T47D (cell line): ENCODE measurements at regions not wholly inside any gene's neighbourhood (a gene's known extent, or its start where the extent isn't known, plus 50 kb on each side); places are given as distances from the start of the nearest gene placed in this dataset.
"Not testable (repeated sequence)": the region's sequence is repeated elsewhere in the genome, so short reads cannot be mapped to it uniquely, and the experiment has no call there.

Source experiments
- DNase-seq, 2 experiments: peaks; one replicate each; pipeline versions ENCODE4 v3.0.0 to v3.0.0-alpha.2; 2011 to 2012; ENCODE audit warnings: low read depth in 1 of 2, low spot score in 1 of 2
- JUND ChIP-seq: IDR thresholded peaks from 2 replicates; pipeline ENCODE4 v1.6.1; 2012; ENCODE audit warnings: low read depth
- in situ Hi-C: cut with HindIII; loops from 2 replicates; pipeline ENCODE4 v1.10.0; 2016; ENCODE audit warnings: low sequenced_read_pairs, low pct_unique_long_range_greater_than_20kb

DNA sequence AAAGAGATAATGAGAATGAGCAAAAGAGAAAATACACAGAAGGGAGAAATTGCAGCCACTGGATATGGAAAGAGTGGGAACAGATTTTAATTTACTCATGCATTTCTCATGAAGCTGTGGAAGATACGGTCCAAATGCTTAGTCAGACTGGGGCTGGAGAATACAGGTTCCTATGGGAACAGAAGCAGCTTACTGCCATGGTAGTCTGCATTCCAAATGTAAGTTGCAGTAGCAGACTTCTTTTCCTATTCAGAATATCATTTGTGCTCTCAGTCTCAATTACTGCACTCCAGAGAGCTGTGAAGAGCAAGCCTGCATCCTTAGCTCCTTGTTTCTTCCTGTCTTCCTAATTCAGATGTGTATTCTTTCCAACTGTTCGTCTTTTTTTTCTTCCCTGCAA, 190.8 kb upstream of the TMEM196 start:
- DNase-seq = no peak
- TF ChIP-seq JUND = no peak
- in situ Hi-C loops = no loop called here

DNA sequence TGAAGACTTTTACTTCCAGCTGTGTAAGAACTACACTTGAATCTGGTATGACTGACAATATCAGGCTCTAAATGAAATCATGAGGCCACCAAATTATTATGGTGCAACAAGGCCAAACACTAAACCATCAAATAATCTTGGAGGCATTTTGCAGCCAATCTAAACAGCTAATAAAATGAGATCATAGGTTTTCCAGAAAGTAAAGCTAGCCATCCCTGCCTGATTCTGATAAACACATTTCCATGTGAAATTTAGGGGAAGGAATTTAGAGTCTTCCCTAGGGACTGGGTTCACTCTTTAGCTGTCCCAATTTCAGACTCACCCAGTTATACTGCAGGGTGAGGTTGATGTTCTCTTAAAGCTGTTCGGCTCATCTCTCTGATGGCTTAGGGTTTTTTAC, 190.3 kb upstream of the TMEM196 start:
- DNase-seq = no peak
- in situ Hi-C loops = no loop called here
- no peak for TF ChIP-seq JUND

DNA sequence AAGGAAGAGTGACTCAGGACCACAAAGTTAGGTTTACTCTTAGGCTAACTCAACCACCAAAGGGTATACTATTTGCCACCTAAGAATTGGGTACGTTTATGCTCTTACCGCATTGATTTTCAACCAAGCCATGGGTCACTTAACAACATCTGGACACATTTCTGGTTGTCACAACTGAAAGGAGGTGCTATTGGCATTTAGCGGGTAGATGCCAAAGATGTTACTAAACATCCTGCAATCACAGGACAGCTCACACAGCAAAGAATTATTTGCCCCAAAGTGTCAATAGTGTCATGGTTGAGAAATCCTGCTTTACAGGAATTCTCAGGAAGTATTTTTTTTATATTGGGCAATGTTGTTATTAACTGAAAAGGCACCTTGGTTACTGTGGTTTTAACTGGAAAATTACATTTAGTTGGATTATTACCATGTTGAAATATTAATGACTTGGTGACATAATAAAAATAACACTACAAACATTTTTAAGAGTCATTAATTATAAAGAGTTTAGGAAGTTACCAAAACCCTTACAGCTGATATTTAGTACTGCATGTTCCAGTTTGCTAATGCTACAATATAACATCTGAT, 185.0 kb upstream of the TMEM196 start:
- TF ChIP-seq JUND = no peak
- DNase-seq = peak in 1 of 2 experiments; percentile 26
- in situ Hi-C loops = no loop called here

DNA sequence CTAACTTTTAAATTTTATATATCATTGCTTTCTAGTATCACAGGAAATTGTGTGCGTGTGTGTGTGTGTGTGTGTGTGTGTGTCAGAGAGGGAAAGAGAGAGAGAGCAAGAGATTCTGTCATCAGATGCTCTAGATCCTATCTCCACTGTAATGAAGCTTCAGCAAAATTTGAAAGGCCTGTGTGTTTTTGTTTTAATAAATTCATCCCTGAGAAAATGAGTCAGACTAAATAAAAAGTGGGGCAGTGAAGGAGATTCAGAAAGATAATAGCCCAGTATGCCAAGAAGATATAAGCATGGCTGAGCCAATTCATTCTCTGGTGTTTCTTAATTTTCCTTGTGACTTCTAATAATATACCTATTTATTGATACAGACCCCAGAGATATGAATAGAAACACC, 184.2 kb upstream of the TMEM196 start:
- no peak for DNase-seq
- in situ Hi-C loops = no loop called here
- TF ChIP-seq JUND = no peak

DNA sequence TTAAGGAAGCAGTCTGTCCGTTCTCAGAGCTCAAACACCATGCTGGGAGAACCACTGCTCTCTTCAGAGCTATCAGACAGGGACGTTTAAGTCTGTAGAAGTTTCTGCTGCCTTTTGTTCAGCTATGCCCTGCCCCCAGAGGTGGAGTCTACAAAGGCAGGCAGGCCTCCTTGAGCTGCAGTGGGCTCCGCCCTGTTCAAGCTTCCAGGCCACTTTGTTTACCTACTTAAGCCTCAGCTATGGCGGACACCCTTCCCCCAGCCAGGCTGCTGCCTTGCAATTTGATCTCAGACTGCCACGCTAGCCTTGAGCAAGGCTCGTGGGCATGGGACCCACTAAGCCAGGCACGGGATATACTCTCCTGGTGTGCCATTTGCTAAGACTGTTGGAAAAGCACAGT, 180.7 kb upstream of the TMEM196 start:
- in situ Hi-C loops = not testable (repeated sequence)

DNA sequence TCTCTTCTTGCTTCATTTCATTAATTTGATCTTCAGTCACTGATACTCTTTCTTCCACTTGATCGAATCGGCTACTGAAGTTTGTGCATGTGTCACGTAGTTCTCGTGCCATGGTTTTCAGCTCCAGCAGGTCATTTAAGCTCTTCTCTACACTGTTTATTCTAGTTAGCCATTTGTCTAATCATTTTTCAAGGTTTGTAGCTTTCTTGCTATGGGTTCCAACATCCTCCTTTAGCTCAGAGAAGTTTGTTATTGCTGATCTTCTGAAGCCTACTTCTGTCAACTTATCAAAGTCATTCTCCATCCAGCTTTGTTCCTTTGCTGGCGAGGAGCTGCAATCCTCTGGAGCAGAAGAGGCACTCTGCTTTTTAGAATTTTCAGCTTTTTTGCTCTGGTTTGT, 180.0 kb upstream of the TMEM196 start:
- in situ Hi-C loops, DNase-seq: not testable (repeated sequence)

More for the DNA sequence above, 180.7 kb upstream of the TMEM196 start:
- DNase-seq = peak in 1 of 2 experiments; percentile 72

DNA sequence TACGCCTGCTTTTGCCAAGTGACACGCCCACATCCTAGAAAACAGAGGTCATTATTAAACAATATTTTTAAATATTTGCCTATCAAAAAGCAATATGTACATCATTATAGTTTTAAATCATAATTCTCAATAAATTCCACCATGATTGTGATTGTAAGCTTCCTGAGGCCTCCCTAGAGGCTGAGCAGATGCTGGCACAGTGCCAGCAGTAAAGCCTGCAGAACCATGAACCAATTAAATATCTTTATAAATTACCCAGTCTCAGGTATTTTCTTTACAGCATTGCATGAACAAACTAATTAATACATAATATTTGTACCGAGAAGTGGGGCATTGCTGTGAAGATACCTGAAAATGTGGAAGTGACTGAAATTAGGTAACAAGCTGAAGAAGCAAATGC, 174.7 kb upstream of the TMEM196 start:
- no peak for DNase-seq
- no peak for TF ChIP-seq JUND
- in situ Hi-C loops = no loop called here

DNA sequence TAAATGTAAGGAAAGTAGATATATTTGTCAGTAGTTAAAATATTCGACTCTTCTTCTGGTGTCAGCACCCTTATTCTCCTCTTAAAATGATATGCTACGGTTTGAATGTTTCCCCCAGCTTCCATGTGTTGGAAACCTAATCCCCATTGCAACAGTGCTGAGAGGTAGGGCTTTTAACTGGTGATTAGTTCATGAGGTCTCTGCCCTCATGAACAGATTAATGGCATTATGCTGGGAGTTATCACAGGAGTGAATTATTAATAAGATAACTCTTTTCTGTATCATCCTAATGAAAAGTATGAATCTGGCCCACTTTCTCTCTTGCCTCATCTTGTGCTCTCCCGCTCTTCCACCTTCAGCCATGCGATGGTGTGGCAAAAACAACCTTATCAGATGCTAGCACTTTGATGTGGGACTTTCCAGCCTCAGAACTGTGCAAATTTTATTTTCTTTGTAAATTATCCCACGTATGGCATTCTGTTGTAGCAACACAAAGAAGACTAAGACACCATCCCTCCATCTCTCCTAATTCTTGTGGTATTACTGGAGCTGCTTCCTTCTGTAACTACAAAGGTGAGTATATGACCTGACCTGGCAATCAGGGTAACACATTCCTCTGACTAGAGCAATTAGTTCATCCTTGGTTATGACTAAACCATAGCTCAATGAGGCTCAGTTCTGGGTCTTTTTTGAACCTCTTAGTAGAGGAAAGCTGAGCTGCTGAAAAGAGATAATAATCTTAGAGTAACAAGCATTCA, 171.1 kb upstream of the TMEM196 start:
- TF ChIP-seq JUND = no peak
- no peak for DNase-seq
- in situ Hi-C loops = no loop called here

DNA sequence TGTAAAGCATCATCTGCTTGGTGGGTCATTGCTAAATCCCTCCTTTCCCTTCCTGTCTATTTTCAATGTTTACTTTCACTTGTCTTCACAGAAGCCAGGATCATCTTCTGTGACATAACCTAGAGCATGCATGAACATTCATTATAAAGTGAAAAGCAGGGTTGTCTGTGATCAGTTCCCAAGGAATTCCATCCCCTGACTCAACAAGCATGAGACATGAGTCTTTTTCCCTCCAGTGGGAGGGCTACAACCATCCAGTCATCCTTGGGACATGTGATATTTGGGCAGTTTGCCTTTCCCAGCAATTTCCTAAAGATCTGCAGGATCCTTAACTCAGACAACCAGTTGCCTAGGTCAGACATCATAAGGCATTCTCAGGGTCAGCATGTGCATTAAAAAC, 166.3 kb upstream of the TMEM196 start:
- TF ChIP-seq JUND = no peak
- in situ Hi-C loops = no loop called here
- no peak for DNase-seq

DNA sequence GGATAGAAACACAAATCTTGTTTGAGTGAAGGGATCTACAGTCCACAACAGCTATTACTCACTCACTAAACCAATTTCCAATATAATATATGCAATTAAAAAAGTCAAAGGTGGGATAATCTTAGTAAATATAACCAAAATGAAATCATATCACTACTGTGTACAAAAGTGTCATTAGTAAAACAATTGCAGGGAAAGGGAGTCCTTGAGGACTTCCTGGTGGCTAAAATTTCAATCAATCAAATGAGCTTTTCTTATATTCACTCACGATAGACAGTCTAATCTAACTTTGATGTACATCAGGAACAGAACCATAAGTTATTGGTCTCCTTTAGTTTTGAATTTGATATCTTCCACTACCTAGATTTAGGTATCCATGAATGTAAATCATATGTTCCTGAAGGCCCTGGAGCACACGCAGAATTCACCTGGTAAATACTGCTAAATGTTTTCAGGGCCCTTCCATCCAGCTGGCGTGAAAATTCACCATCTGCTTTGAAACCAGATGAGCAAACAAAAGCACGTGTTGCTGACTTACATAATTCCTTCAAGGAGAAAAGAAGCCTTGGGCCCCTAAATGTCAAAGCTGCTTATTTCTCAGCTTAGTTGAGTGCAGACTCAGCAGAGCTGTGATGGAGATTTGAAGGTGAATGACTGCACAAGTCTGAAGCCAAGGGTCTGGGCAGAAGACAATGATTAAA, 159.3 kb upstream of the TMEM196 start:
- in situ Hi-C loops = no loop called here
- no peak for DNase-seq
- TF ChIP-seq JUND = no peak

DNA sequence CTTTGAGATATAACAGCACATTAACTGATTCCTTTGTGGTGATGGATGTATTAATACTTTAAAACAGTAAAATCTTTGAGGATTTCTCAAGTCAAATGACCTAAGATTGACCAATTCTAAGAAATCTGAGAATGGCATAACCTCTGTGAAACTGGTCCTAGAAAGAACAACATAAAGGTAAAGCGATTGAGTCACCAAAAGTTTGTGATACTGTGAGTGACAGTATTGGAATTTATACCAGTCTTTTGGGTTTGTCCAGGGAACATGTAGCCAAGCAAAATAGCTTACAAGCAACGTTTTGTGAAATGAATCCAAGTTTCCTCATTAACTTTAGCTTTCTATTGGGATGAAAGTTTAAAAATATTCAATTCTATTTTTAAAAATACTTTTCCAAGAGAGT, 157.4 kb upstream of the TMEM196 start:
- in situ Hi-C loops = no loop called here
- no peak for TF ChIP-seq JUND
- DNase-seq = no peak

DNA sequence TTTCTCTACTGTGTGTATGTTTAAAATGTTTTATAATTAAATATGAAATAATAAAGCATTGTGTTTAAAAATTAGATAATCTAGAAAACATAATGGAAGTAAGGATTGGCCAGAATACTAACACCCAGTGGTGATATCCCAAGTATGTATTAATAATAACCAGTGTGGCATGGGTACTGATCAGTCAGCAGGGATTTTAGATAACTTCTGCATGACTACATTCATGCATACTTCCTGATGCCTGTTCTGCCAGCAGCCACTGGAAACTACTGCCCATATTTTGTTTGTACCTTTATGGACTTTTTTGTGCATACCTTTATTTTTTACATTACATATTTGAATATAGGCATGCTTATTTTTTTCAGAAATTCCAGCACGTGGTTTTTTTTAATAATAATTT, 156.6 kb upstream of the TMEM196 start:
- no peak for TF ChIP-seq JUND
- DNase-seq = no peak
- in situ Hi-C loops = no loop called here

DNA sequence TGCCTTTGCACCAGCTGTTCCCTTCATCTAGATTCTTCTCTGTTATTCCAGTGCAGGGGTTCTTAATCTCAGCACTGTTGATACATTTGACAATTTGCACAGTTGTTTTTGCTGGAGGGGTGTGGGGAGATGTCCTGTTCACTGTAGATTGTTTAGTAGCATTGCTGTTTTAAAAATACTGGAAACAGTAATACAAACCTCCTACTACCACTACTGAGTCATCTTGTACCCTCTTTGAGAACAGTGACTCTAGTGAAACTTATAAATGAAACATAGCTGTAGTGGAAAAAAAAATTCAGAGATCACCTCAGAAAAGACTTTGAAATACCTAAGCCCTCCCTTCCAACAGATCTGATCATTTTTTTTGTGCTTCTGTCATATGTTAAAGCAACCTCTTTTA, 154.8 kb upstream of the TMEM196 start:
- in situ Hi-C loops = no loop called here
- DNase-seq = no peak
- TF ChIP-seq JUND = no peak

DNA sequence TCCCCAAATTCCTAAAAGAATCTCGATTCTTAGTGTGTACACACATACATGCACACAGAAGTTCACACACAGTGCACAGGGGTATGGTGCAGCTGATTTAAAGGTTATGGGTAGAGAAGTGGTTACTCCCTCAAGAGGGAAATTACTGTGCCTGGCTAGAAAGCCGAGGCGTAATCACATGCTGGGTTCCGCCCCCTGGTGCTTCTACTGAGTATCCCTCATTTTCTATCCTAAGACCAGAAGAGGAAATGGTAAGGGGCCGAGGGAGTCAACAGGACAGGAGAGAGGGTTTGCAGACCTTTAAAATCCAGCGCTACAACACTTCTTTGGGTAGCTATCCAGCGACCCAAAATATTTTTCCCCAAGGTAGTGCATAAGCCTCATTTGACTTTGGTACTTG, 147.3 kb upstream of the TMEM196 start:
- no peak for TF ChIP-seq JUND
- DNase-seq = no peak
- in situ Hi-C loops = no loop called here
